ENCODE measurements at regions not wholly inside any gene's neighbourhood (a gene's known extent, or its start where the extent isn't known, plus 50 kb on each side); places are given as distances from the start of the nearest gene placed in this dataset.

DNA sequence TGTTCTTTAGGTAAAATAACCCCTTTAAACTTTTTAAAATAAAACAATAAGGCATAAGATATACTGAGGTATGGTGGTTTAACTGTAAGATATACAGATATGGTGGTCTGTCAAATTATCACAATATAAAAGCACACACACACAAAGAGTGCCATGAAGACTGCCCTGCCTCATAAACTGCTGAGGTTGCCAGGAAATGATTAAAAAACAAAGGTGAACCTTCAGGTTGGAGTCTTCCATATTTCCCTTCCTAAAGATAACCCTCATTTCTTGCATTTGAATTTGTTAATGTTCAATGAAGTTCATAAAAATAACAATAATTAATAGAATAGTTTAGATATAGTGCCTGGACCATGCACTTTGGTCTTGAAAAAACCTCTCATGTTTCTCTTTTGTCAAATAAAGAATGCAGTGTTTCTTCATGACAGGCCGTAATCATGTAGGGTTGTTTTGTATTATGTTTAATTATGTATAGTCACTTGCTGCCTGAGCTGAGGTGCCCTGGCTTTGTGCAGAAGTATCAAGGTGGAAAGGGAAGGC lies 123.6 kb upstream of the B3GALT2 start:
- peaks cover 32% of the 10 kb centered on the region for H3K4me1 Mint-ChIP-seq (ENCODE audit: low read depth, unreplicated experiment)
- peaks cover 3% of the 10 kb centered on the region; the same call in 1 of the 2 replicates for H3K9me3 ChIP-seq
- no peaks in the 10 kb centered on the region for H3K36me3 ChIP-seq (ENCODE audit: control insufficient read depth, insufficient read depth, low read length)
- ChIA-PET CTCF (no interaction called here), POLR2A (no interaction called here)
- H3K4me1 ChIP-seq, result peaks cover 17% of the 10 kb centered on the region
- no peaks in the 10 kb centered on the region for H3K27me3 ChIP-seq (replicated peaks; ENCODE audit: control insufficient read depth, insufficient read depth, low read length)
- no peaks in the 10 kb centered on the region for H3K27me3 Mint-ChIP-seq (ENCODE audit: insufficient read depth, unreplicated experiment)
- TF ChIP-seq, protein P1, sequence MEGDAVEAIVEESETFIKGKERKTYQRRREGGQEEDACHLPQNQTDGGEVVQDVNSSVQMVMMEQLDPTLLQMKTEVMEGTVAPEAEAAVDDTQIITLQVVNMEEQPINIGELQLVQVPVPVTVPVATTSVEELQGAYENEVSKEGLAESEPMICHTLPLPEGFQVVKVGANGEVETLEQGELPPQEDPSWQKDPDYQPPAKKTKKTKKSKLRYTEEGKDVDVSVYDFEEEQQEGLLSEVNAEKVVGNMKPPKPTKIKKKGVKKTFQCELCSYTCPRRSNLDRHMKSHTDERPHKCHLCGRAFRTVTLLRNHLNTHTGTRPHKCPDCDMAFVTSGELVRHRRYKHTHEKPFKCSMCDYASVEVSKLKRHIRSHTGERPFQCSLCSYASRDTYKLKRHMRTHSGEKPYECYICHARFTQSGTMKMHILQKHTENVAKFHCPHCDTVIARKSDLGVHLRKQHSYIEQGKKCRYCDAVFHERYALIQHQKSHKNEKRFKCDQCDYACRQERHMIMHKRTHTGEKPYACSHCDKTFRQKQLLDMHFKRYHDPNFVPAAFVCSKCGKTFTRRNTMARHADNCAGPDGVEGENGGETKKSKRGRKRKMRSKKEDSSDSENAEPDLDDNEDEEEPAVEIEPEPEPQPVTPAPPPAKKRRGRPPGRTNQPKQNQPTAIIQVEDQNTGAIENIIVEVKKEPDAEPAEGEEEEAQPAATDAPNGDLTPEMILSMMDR (IDR thresholded peaks at IDR 0.05; ENCODE audit: insufficient read depth in 1 of 2, low read depth in 1 of 2, low read length in 1 of 2, severe bottlenecking in 1 of 2, unreplicated experiment in 1 of 2), result no peak
- no peaks in the 10 kb centered on the region for H3K36me3 Mint-ChIP-seq (ENCODE audit: insufficient read depth, unreplicated experiment)
- no peaks in the 10 kb centered on the region for H3K9me3 Mint-ChIP-seq (ENCODE audit: unreplicated experiment)
- peak overlapping the region; percentile 13 for H3K4me3 Mint-ChIP-seq (ENCODE audit: unreplicated experiment)
- intact Hi-C loops (cut with micrococcal nuclease; ENCODE audit: unreplicated experiment), result loop anchor here (2.0 kb wide), 1 partner anchor 37 kb away; no protein-coding TSS in a partner anchor
- BruUV-seq (replicated peaks), result no TSS peak
- H3K4me3 ChIP-seq (ENCODE audit: low read depth, low read length), result no peak overlapping the region
- DNase-seq, result no peak
- H3K27ac Mint-ChIP-seq (ENCODE audit: unreplicated experiment), result peak overlapping the region; percentile 26

DNA sequence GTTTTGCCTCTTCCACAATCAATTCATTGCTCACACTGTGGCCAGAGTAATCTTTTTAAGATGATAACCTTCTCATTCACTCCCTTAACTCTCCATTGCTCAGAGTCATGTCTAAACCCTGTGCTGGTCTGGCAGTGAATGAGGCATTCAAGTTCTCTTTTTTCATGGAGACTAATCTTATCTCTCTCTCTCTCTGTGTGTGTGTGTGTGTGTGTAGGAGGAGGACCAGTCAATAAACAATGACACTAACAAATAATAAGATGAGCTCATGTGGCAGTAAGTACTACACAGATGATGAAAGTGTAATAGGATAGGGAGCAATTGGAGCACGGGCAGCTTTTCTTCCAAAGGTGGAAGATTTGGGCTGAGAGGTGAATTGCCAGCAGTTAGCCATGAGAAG lies 122.0 kb upstream of the B3GALT2 start:
- intact Hi-C loops (cut with micrococcal nuclease; ENCODE audit: unreplicated experiment), result loop anchor here (2.0 kb wide), 1 partner anchor 38 kb away; no protein-coding TSS in a partner anchor

DNA sequence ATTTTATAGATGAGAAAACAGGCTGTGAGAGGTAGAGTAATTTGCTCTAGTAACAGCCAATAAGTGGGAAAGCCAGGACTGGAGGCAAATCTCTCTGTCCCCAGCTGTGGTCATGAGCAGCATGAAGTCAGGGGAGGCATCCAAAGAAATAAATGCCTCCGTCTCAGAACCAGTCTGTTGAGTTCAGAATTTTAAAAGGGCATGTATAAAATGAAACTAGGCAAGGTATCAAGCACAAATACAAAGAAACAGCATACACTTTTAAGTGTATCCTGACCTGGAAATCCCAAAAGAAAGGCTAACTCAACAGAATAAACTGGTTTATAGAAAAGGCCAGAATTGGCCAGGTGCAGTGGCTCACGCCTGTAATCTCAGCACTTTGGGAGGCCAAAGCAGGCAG lies 120.0 kb upstream of the B3GALT2 start:
- H3K27me3 ChIP-seq (replicated peaks; ENCODE audit: control insufficient read depth, insufficient read depth, low read length), result no peaks in the 10 kb centered on the region
- no peak overlapping the region for H3K4me3 ChIP-seq (ENCODE audit: low read depth, low read length)
- intact Hi-C loops (cut with micrococcal nuclease; ENCODE audit: unreplicated experiment), result no loop called here
- peaks cover 15% of the 10 kb centered on the region for H3K4me1 ChIP-seq
- no peaks in the 10 kb centered on the region for H3K9me3 Mint-ChIP-seq (ENCODE audit: unreplicated experiment)
- H3K4me3 Mint-ChIP-seq (ENCODE audit: unreplicated experiment), result no peak overlapping the region
- H3K36me3 ChIP-seq (ENCODE audit: control insufficient read depth, insufficient read depth, low read length), result no peaks in the 10 kb centered on the region
- no peak overlapping the region for H3K27ac Mint-ChIP-seq (ENCODE audit: unreplicated experiment)
- ChIA-PET POLR2A (no interaction called here), CTCF (no interaction called here)
- no peaks in the 10 kb centered on the region for H3K36me3 Mint-ChIP-seq (ENCODE audit: insufficient read depth, unreplicated experiment)
- peaks cover 28% of the 10 kb centered on the region for H3K4me1 Mint-ChIP-seq (ENCODE audit: low read depth, unreplicated experiment)
- H3K27me3 Mint-ChIP-seq (ENCODE audit: insufficient read depth, unreplicated experiment), result no peaks in the 10 kb centered on the region
- peaks cover 3% of the 10 kb centered on the region; the same call in 1 of the 2 replicates for H3K9me3 ChIP-seq
- TF ChIP-seq, protein P1 (IDR thresholded peaks at IDR 0.05; ENCODE audit: insufficient read depth in 1 of 2, low read depth in 1 of 2, low read length in 1 of 2, severe bottlenecking in 1 of 2, unreplicated experiment in 1 of 2), result no peak
- DNase-seq, result no peak
- BruUV-seq (replicated peaks), result no TSS peak

More for the DNA sequence above, 122.0 kb upstream of the B3GALT2 start:
- Mint-ChIP-seq H3K4me3 (ENCODE audit: unreplicated experiment) (no peak overlapping the region), H3K9me3 (ENCODE audit: unreplicated experiment) (no peaks in the 10 kb centered on the region), H3K36me3 (ENCODE audit: insufficient read depth, unreplicated experiment) (no peaks in the 10 kb centered on the region), H3K4me1 (ENCODE audit: low read depth, unreplicated experiment) (peaks cover 31% of the 10 kb centered on the region), H3K27ac (ENCODE audit: unreplicated experiment) (peak overlapping the region; percentile 17), H3K27me3 (ENCODE audit: insufficient read depth, unreplicated experiment) (no peaks in the 10 kb centered on the region)
- no TSS peak for BruUV-seq (replicated peaks)
- Histone ChIP-seq H3K9me3 (peaks cover 3% of the 10 kb centered on the region; the same call in 1 of the 2 replicates), H3K36me3 (ENCODE audit: control insufficient read depth, insufficient read depth, low read length) (no peaks in the 10 kb centered on the region), H3K4me1 (peaks cover 17% of the 10 kb centered on the region), H3K27me3 (replicated peaks; ENCODE audit: control insufficient read depth, insufficient read depth, low read length) (no peaks in the 10 kb centered on the region), H3K4me3 (ENCODE audit: low read depth, low read length) (no peak overlapping the region)
- peak in 1 of 2 experiments; percentile 10 for DNase-seq
- TF ChIP-seq, protein P1 (IDR thresholded peaks at IDR 0.05; ENCODE audit: insufficient read depth in 1 of 2, low read depth in 1 of 2, low read length in 1 of 2, severe bottlenecking in 1 of 2, unreplicated experiment in 1 of 2), result no peak
- ChIA-PET POLR2A (no interaction called here), CTCF (no interaction called here)
